ENCODE measurements at regions not wholly inside any gene's neighbourhood (a gene's known extent, or its start where the extent isn't known, plus 50 kb on each side); places are given as distances from the start of the nearest gene placed in this dataset.

GRCh38 chrX:148159796-148160195 lies 178.7 kb downstream of the FMR1NB start:
- TF ChIP-seq YY1 (IDR thresholded peaks at IDR 0.05; ENCODE audit: insufficient read depth, insufficient read length) = no peak
- no peak for TF ChIP-seq ZNF274 (IDR thresholded peaks at IDR 0.05; ENCODE audit: low read depth, low read length)
